GM12865 (cell line): ENCODE measurements at regions not wholly inside any gene's neighbourhood (a gene's known extent, or its start where the extent isn't known, plus 50 kb on each side); places are given as distances from the start of the nearest gene placed in this dataset.
A peak's percentile ranks its signal among the peaks of the same experiment; 100 is the strongest.

Experiments
- DNase-seq: peaks from one replicate; pipeline ENCODE4 v3.0.0; 2010; ENCODE audit warnings: low read depth
- H3K4me3 ChIP-seq: 2 replicates; pipeline ENCODE4 v1.5.1; 2011; ENCODE audit warnings: mild to moderate bottlenecking, low read depth, low read length, control low read depth
- TF ChIP-seq, protein P1 (sequence below): IDR thresholded peaks from 2 replicates; pipeline ENCODE4 v1.5.1; 2011; ENCODE audit warnings: low read length, control low read depth, low read depth, inconsistent platforms; ENCODE audit not compliant: insufficient read depth; ENCODE audit errors: missing control alignments

GRCh38 chr7:42832667-42833066 lies 79.2 kb downstream of the C7orf25 start:
- TF ChIP-seq, protein P1, sequence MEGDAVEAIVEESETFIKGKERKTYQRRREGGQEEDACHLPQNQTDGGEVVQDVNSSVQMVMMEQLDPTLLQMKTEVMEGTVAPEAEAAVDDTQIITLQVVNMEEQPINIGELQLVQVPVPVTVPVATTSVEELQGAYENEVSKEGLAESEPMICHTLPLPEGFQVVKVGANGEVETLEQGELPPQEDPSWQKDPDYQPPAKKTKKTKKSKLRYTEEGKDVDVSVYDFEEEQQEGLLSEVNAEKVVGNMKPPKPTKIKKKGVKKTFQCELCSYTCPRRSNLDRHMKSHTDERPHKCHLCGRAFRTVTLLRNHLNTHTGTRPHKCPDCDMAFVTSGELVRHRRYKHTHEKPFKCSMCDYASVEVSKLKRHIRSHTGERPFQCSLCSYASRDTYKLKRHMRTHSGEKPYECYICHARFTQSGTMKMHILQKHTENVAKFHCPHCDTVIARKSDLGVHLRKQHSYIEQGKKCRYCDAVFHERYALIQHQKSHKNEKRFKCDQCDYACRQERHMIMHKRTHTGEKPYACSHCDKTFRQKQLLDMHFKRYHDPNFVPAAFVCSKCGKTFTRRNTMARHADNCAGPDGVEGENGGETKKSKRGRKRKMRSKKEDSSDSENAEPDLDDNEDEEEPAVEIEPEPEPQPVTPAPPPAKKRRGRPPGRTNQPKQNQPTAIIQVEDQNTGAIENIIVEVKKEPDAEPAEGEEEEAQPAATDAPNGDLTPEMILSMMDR = no peak
- no peak overlapping the region for H3K4me3 ChIP-seq
- no peak for DNase-seq

DNA sequence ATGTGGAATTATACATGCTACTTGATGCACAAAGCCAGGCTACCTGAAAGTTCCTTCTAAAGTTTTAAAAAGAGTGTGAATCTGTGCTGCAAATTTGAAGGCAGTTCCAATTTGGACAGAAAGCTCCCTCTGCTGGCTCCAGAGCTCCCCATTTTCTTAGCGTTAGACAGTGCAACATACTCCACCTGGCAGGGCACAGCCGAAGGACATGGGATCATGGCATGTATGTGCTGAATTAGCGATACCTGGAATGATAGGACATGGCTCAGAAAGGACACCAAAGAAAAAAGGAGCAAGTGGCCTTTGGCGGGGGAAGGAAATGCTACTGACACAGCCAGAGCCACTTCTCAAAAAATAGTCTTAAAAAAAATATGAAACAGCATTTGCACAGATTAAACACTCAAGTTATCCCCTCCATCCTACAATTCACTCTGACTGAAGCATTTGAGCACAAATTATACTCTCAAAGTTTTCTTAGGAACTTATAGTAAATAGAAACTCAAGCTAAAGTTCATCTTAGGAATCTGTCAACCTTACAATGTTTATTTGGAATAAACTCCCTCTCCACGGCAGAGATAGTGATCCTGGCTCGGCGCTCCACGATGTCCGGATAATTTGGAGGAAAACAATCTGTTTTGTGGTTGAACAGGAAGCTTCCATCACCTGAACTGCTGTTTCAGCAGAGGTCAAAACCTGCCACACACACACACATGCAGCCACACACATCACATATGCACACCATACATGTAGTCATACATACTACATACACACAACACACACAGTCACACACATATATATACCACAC lies 80.0 kb downstream of the C7orf25 start:
- peak; percentile 4 for DNase-seq
- no peak overlapping the region for H3K4me3 ChIP-seq
- TF ChIP-seq, protein P1 = peak; percentile 28

GRCh38 chr7:42831006-42831717 lies 80.7 kb downstream of the C7orf25 start:
- TF ChIP-seq, protein P1 = no peak
- DNase-seq = no peak
- H3K4me3 ChIP-seq = no peak overlapping the region

GRCh38 chr7:42812779-42813178 lies 99.1 kb downstream of the C7orf25 start:
- TF ChIP-seq, protein P1 = no peak
- DNase-seq = no peak
- no peak overlapping the region for H3K4me3 ChIP-seq

DNA sequence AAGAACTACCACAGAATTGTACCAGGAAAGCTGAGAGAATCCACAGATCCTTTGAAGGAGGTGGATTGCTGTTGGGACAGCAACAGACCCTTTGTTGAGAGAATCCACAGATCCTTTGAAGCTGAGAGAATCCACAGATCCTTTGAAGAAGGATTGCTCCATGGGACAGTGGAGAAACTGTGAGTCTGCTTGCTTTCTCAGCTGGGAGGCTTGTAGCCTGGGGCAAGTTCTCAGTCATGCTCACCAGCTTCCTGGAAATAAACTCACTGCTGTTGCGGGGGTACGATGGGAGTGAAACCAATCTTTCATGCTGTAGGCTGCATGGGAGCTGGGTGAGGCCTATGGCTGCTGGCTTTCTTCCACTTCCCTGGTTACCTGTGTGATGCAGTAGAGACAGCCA lies 106.3 kb downstream of the C7orf25 start:
- no peak for DNase-seq
- no peak overlapping the region for H3K4me3 ChIP-seq
- TF ChIP-seq, protein P1 = no peak

GRCh38 chr7:42794673-42795072 lies 117.2 kb downstream of the C7orf25 start:
- H3K4me3 ChIP-seq = no peak overlapping the region
- TF ChIP-seq, protein P1 = no peak
- no peak for DNase-seq
